HG02759 (cell line): ENCODE measurements at regions not wholly inside any gene's neighbourhood (a gene's known extent, or its start where the extent isn't known, plus 50 kb on each side); places are given as distances from the start of the nearest gene placed in this dataset.
"Not testable (repeated sequence)": the region's sequence is repeated elsewhere in the genome, so short reads cannot be mapped to it uniquely, and the experiment has no call there.

ENCODE experiments used
- ATAC-seq: cut with Tn5 transposase; IDR thresholded peaks from one replicate; pipeline ENCODE4 v1.9.1; 2021; ENCODE audit warnings: mild to moderate bottlenecking, moderate library complexity; ENCODE audit not compliant: unreplicated experiment

GRCh38 chr7:153912211-153912610 lies 140.0 kb upstream of the DPP6 start:
- no peak for ATAC-seq

GRCh38 chr7:153920126-153920525 lies 132.1 kb upstream of the DPP6 start:
- ATAC-seq, result no peak

GRCh38 chr7:153920897-153921296 lies 131.3 kb upstream of the DPP6 start:
- ATAC-seq, result no peak

GRCh38 chr7:153921408-153921807 lies 130.8 kb upstream of the DPP6 start:
- no peak for ATAC-seq

- ATAC-seq, result no peak
Observed at GRCh38 chr7:153930696-153931095, 121.5 kb upstream of the DPP6 start.

- no peak for ATAC-seq
Observed at GRCh38 chr7:153934048-153934447, 118.2 kb upstream of the DPP6 start.

- ATAC-seq, result no peak
Observed at GRCh38 chr7:153934629-153935028, 117.6 kb upstream of the DPP6 start.

GRCh38 chr7:153935095-153935494 lies 117.1 kb upstream of the DPP6 start:
- ATAC-seq, result no peak

- ATAC-seq, result no peak
Observed at GRCh38 chr7:153938451-153938850, 113.7 kb upstream of the DPP6 start.

GRCh38 chr7:153939177-153939576 lies 113.0 kb upstream of the DPP6 start:
- no peak for ATAC-seq

- ATAC-seq, result no peak
Observed at GRCh38 chr7:153939654-153940053, 112.5 kb upstream of the DPP6 start.

- ATAC-seq, result no peak
Observed at GRCh38 chr7:153941061-153941460, 111.1 kb upstream of the DPP6 start.

- ATAC-seq, result no peak
Observed at GRCh38 chr7:153942036-153942435, 110.2 kb upstream of the DPP6 start.

GRCh38 chr7:153943457-153943856 lies 108.7 kb upstream of the DPP6 start:
- ATAC-seq, result no peak

GRCh38 chr7:153943861-153944260 lies 108.3 kb upstream of the DPP6 start:
- no peak for ATAC-seq

GRCh38 chr7:153948060-153948459 lies 104.1 kb upstream of the DPP6 start:
- ATAC-seq, result no peak

GRCh38 chr7:153951316-153951715 lies 100.9 kb upstream of the DPP6 start:
- ATAC-seq, result no peak

GRCh38 chr7:153954477-153954876 lies 97.7 kb upstream of the DPP6 start:
- ATAC-seq, result no peak

GRCh38 chr7:153957677-153958076 lies 94.5 kb upstream of the DPP6 start:
- not testable (repeated sequence) for ATAC-seq

- not testable (repeated sequence) for ATAC-seq
Observed at GRCh38 chr7:153958381-153958780, 93.8 kb upstream of the DPP6 start.

GRCh38 chr7:153958789-153959188 lies 93.4 kb upstream of the DPP6 start:
- not testable (repeated sequence) for ATAC-seq

- not testable (repeated sequence) for ATAC-seq
Observed at GRCh38 chr7:153964481-153965112, 87.6 kb upstream of the DPP6 start.

GRCh38 chr7:153969016-153969415 lies 83.2 kb upstream of the DPP6 start:
- ATAC-seq, result not testable (repeated sequence)
